Activated CD4-positive, alpha-beta T cell treated with anti-CD3 and anti-CD28 coated beads, Interleukin-2, amount 50 U/mL, for 24 hours (primary cell): ENCODE measurements at regions not wholly inside any gene's neighbourhood (a gene's known extent, or its start where the extent isn't known, plus 50 kb on each side); places are given as distances from the start of the nearest gene placed in this dataset.

ENCODE experiments used
- DNase-seq, 2 donors: peaks; one replicate each; pipeline ENCODE4 v3.0.0-alpha.2; 2020; ENCODE audit warnings: low read depth in 1 of 2, low spot score in 1 of 2

DNA sequence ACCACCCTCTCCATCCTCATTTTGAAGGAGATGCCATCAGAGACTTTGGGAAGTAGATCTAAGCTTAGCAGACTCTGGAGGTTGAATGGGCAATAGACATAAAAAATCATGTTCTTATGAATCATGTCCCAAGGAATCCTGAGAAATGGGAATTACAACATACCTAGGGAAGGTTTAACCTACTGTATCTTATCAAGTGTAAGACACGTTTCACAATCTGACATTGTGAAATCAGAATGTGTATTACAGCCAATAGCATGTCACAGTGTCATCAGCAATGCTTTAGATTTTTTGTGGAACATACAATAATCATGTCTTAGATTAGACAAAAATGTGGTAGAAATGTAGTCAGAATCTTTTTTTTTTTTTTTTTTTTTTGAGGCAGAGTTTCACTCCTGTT is 332.4 kb upstream of the TLE3 start:
- DNase-seq: no peak

DNA sequence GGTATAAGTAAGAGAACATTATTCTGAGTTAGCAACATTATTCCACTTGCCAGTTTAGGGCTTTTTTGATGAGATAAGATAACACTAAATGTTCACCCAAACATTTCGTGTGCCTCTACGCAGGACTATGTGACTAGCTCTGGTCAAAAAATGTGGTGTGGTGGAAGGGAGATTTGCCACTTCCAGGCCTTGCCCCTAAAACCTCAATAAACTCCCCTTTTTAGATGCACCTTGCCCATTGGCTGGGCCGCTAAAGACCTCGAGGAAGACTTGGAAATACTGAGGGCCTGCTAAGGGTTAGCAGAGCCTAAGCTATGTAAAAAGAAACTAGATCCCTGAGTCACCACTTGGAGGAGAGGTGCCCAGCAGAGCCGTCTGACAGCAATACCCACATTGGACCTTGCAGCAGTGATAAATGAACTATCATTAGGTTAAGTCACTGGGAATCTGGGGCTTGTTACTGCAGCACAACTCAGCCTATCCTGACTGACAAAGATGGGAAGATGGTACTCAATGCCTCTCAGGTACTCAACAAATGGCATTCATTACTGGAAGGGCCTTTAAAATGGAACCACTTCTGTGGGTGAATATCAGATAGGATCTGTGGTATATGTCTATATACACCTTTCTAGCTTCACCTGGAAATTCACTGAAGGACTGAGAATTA is 331.5 kb upstream of the TLE3 start:
- no peak for DNase-seq

DNA sequence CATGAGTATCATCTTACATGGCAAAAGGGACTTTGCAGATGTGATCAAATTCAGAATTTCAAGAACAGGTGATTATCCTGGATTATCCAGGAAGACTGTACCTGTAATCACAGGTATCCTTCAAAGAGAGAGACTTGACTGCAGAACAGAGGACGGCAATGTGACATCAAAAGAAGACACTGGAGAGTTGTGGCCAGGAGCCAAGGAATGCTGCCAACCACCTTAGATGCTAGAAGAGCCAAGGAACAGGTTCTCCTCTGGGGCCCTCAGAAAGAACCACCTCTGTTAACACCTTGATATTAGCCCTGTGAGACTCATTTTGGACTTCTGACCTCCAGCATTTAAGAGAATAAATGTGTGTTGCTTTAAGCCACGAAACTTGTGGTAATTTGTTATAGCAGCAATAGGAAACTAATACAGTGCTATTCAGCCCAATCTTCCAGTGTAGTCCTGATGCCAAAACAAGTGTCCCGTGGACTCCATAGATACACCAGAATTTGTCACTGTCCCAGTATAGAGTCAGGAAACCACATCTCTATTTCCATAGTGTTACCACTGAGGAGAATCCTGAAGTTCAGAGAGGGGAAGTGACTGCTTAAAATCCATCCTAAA is 330.6 kb upstream of the TLE3 start:
- DNase-seq: no peak

GRCh38 chr15:70427167-70428120 is 329.7 kb upstream of the TLE3 start:
- DNase-seq: no peak

DNA sequence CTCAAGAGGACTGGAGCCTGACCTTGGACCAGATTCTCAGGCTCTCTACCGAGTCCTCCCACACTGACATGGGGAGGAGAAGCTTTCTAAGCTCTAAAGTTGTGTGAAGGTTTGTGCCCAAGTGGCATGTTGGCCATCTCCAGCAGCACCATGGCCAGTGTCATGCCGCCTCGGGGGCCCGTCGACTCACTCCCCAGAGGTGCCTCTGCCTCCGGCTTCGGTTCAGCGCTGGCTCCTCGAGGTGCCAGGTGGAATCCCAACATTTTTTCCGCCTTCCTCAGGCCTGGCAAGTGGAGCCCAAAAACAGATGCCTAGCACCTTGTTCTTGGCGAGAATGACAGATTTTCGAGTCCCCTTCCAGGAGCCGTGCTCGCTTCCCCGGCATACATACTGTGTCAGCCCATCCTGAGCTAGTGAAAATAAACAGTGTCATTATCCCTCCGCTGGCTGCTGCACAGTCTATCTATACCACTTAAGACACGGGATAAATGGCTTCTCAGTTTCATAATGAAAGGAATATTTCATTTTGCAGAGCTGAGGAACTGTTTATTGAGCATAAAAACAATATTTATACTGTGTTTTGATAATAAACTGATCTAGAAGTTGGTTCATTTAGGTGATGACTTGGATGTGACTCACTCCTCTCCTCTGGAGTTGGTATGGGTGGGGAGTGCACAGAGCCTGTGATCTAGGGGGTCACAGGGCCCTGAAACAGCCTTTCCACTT is 328.5 kb upstream of the TLE3 start:
- DNase-seq: no peak

DNA sequence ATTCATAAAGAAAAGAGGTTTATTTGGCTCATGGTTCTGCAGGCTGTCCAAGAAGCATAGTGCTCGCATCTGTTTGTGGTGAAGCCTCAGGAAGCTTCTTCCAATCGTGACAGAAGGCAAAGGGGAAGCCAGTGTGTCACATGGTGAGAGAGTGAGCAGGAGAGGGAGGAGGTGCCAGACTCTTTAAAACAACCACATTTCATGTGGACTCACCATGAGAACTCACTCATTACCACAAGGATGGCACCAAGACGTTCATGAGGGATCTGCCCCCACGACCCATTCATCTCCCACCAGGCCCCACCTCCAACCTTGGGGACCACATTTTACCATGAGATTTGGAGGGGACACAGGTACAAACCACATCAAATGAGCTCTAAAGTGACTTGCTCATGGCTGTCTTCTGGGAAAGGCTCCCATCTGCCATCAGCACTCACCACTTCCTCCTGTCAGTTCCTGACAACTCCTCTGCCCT is 327.3 kb upstream of the TLE3 start:
- no peak for DNase-seq

- no peak for DNase-seq
Observed at GRCh38 chr15:70423267-70423666, 325.6 kb upstream of the TLE3 start.

DNA sequence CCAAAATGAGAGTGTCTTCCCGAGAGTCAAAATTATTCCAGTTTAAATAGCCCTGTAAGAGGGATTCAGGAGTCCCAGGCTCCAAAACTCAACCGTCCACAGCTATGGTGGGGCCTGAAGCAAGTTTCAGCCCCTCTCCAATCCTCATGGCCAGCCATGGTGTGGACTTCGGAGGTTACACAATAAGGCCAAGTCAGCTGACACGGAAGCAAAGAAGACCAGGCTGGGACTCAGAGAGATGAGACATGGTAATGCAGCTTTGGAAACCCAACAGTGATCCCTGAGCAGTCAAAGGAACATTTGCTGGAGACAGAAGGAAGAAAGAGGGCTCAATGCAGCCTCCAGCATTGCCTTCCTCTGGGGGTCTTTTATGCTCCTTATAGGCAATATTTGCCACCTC is 324.6 kb upstream of the TLE3 start:
- no peak for DNase-seq

- DNase-seq: no peak
Observed at GRCh38 chr15:70420948-70421482, 323.3 kb upstream of the TLE3 start.

DNA sequence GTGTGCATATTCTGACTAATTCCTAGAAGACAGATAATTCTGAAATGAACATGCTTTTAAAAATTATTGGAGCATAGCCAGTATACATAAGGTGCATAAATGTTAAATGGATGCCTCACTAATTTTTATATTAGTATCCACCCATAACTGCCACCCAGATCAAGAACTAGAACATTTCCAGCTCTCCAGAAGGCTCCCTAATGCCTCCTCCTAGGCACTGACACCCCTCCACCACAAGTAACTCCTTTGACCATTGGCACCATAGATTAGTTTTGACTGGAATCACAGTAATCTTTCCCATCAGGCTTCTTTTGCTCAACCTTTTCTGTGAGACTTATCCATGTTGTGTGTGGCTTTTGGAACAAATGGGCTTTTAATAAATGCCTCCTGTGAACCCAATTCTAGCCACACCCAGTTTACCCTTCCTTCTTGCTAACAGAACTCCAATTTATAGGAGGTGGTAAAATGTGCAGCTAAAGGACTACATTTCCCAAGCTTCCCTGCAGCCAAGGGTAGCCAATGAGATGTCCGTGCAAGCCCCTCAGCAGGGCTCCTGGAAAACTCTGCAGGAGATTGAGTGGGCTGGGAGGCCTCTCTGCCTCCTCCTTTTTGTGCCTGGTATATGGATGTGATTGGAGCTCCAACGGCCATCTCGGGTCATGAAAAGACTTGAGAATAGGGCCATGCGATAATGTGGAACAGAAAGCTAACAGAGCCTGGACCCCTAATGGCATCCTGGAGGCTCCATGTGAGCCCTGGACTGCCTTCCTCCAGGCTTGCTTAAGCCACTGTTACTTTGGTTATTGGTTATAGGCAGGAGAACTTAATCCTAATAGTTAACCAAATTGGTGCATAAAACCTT is 322.6 kb upstream of the TLE3 start:
- DNase-seq: no peak

DNA sequence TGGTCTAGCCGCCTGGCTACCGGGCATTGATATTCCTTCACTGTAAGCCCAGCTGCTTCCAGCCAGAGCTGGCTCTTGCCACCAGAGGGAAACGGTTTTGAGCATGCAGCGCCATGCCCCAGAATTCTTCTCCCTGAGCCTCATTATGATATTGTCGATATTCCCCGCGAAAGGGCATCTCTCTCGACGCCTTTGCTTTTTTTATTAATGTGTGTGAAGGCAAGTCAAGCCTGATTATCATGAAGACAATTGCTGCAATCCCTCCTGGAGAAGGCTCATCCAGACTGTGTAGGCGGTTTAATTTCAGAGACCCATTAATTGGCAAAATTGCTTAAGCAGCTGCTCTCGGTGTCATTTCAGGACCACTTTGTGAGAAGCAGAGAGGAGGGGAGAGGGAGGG is 321.2 kb upstream of the TLE3 start:
- no peak for DNase-seq

DNA sequence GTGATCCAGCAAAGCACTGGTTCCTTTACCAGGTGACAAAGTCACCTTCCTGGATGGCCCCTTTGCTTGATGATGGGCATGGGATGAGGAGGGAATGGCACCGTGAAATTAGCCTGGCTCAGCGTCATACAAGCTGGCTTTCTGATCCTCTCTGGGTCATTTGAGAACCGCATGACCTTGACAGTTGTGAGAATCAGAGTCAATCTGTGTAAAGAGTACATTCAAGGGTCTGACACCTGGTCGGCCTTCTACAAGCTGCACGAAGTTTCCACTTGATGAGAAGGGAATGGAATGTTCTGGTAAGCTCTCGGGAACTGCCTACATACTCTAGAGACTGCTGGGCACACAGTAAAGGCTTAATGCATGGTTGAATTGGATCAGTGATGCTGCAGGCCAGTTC is 319.8 kb upstream of the TLE3 start:
- DNase-seq: no peak

GRCh38 chr15:70416829-70417228 is 319.1 kb upstream of the TLE3 start:
- no peak for DNase-seq

- no peak for DNase-seq
Observed at GRCh38 chr15:70415398-70415797, 317.7 kb upstream of the TLE3 start.

GRCh38 chr15:70414626-70415025 is 316.9 kb upstream of the TLE3 start:
- no peak for DNase-seq

GRCh38 chr15:70412794-70413193 is 315.1 kb upstream of the TLE3 start:
- DNase-seq: no peak

GRCh38 chr15:70411143-70411863 is 313.6 kb upstream of the TLE3 start:
- DNase-seq: no peak

- DNase-seq: no peak
Observed at GRCh38 chr15:70410371-70410985, 312.8 kb upstream of the TLE3 start.

DNA sequence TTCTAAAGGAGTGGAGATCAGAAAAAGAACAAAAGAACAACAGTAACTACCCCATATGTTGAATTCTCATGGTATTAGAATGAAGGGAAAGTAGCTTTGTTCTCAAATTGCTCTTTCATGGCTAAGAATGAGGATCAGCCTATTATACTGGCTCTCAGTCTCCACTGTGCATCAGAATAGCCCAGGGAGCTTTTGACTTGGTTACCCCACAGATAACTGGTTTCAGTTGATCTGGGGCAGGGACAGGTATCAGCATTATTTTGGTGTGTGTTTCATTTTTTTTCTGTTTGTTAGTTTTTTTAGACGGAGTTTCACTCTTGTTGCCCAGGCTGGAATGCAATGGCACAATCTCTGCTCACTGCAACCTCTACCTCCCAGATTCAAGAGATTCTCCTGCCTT is 311.7 kb upstream of the TLE3 start:
- no peak for DNase-seq
